NAMALWA (cell line): ENCODE measurements at regions not wholly inside any gene's neighbourhood (a gene's known extent, or its start where the extent isn't known, plus 50 kb on each side); places are given as distances from the start of the nearest gene placed in this dataset.

Experiments
- DNase-seq: peaks from one replicate; pipeline ENCODE4 v3.0.0-alpha.2; 2015; ENCODE audit warnings: low spot score

GRCh38 chr2:30341500-30342267, 105.4 kb upstream of the LCLAT1 start:
- DNase-seq = no peak

DNA sequence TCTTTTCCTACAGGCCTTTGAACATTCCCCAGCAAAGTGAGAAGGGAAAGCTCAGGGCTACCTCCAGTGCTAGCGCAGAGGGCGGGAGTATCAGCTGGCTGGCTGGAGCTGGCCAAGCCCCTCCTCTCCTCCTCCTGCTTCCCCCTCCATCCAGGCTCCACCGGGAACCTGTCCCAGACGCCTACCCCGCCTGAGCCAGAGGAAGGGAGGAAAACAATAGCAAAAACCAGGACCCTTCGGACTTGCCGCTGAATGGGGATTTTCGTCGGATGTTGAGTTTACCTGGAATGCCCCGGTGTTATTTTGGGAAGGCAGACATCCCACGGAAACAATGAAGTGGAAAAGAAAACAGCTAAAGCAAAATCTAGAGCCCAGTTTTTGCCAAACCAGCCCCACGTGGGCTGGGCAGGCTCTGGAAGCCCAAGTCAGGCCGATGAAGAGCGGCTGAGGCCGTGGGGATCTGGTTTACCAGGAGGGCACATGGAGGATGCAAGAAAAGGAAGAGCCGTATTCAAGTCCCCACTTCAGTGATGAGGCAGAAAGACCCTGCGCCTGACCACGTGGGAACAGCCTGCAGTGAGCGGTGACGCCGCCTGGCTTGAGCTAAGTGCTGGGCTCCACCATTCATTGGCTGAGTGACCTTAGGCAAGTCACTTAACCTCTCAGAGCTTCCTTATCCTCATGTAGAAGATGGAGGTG, 100.4 kb upstream of the LCLAT1 start:
- no peak for DNase-seq

GRCh38 chr2:30348825-30349224, 98.2 kb upstream of the LCLAT1 start:
- DNase-seq = no peak

DNA sequence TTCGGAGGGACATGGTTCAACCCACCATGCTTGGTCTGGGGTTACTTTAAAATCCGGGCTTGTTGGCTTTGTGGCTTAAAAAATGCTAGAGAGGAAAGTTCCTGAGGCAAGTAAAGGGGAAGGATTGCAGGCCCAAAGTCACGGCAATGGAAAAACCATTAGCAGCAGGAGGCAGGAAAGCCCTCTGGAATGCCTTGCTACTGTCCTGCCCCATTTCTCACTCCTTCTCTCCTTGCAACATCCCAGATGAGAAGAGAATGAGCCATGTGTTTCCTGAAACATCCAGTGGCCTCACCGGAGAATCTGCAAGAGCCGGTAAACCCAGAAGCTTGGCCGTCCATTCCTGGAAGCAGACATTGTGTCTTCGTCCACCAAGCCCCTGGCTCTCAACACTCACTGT, 97.4 kb upstream of the LCLAT1 start:
- DNase-seq = no peak

- no peak for DNase-seq
Measured at GRCh38 chr2:30351116-30351515, 95.9 kb upstream of the LCLAT1 start.

DNA sequence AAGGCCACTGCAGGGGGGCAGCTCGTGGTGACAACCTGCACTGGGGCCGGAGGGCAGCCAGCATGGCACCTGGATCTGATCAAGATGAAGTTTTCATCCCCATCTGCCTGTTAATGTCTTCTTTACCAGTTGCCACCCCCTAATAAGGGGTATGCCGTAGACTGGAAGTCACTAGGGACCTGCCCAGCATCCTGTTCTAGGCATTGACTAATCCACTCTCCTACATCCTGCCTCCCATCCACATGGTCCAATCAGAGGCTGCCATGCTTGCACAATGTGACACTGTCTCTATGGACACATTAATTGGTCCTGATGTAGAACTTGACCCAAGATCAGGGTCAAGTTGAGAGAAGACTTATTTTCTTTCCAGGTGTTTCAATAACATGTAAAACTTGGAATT, 95.1 kb upstream of the LCLAT1 start:
- no peak for DNase-seq

GRCh38 chr2:30354150-30354549, 92.9 kb upstream of the LCLAT1 start:
- DNase-seq = no peak

- no peak for DNase-seq
Measured at GRCh38 chr2:30354621-30355020, 92.4 kb upstream of the LCLAT1 start.

DNA sequence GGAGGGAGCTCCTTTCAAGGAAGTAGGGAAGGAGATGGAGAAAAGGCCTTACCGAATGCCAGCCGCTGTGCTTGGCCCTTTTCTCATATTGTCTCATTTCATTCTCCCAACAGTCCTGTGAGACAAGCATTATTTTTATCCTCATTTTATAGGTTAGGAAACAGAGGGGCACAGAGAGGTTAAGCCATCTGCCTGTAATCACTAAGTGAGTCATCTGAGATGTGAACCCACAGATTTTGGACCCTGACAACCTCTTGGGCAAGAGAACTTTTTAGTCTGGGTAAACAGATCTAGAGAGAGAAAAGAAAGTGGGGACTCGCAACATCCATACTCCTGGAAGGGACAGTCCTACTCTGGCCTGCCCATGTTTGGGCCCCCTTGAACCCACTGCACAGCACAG, 91.7 kb upstream of the LCLAT1 start:
- DNase-seq = no peak

GRCh38 chr2:30356071-30356470, 91.0 kb upstream of the LCLAT1 start:
- DNase-seq = no peak

DNA sequence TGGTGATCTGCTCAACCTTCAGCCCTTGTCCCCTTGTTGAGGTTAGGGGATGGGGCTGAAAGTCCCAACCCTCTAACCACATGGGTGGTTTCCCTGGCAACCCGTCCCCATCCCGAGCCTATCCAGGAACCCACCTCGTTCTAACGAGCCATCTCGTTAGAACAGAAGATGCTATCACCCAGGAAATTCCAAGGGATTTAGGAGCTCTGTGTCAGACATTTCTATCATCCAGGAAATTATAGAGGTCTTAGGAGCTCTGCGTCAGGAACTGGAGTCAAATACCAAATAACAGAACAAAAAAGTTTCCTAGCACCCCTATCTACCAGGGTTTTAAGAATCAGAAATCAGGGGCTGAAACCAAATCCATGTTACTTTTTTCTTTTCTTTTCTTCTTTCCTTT, 90.3 kb upstream of the LCLAT1 start:
- no peak for DNase-seq

DNA sequence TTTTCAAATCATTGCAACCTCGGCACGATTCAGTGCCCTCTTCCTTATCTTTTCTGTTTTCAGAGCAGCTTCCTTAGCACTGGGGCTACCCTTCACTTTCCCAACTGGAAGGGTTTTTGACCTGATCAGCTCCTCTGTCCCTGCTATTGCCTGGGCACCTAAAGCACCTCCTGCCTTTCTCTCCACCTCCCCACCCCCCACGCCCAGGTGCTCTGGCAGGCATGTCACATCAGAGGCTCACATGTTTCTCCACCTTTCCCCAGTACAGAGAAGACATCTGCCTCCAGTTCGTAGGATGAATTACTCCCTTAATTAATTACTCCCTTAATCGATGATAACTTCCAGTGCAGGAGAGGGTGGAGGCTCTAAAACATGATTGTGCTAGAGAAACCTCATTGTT, 88.7 kb upstream of the LCLAT1 start:
- DNase-seq = no peak

DNA sequence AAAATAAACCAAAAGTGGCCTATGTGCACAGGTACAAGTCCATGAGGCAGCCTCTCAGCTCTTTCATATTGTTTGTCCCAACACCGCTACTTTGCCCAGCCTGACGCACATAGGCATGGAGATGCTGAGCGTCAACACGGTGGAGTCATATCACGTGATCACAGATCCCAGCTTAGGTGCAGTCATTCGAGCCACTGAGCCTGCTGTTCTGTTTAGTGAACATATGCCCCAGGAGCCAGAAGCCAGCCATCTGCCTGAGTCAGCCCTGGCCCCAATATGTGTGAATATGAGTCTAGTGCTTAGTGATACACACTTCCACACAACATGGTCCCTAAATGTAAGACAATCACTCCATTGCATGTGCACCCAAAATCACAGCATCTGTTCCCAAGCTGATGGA, 88.2 kb upstream of the LCLAT1 start:
- no peak for DNase-seq

DNA sequence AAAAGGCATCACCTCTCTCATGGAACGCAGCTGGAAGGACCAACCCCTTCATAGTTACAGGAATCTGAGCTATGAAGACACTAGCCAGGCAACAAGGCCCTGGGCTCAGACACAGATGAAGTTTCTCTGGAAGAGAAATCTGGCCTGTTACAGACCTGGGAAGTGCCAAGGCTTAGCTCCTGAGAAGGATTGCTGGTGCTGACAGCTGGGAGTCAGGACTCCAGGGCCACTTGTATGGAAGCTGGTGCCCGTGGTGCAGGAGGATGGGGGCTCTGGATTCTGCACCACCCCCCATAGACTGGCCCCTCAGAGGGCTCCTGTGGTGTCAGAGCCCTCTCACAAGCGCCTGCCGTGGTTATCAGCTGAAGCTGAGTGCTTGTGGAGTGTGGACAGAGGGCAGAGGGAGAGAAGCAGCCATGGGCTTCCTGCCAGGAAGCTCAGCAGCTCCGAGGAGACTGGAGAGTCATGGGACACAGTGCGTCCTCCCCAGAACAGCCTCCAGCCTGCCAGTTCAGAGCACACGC, 87.3 kb upstream of the LCLAT1 start:
- no peak for DNase-seq

DNA sequence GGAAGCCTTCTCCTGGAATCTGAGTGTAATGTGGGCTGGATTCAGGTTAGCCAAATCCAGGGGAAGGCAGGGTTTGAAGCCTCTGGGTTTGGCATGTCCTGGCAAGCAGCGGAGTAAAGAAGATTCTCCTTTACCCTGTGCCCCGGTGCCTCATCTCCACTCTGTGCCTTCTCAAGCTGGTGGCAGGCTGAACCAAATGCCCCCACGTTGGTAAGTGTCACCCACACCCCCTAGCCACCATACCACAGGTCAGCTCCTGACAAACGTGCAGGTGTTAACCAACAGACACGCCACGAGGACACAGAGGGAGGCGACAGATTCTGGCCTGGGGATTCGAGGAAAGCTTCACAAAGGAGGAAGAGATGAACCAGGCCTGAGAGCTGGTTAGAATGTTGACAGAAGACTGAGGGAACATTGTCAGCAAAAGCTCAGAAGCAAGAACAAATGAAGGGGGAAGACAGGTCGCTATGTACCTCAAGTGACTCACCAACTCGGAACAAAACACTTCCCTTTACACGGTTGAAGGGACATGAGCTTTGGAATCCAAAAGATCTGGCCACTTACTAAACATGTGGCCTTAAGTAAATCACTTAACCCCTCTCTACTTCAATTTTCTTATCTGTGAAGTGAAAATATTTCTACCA, 85.2 kb upstream of the LCLAT1 start:
- DNase-seq = no peak

- no peak for DNase-seq
Measured at GRCh38 chr2:30362468-30363081, 84.5 kb upstream of the LCLAT1 start.

GRCh38 chr2:30363406-30363805, 83.6 kb upstream of the LCLAT1 start:
- DNase-seq = no peak

GRCh38 chr2:30365201-30365600, 81.8 kb upstream of the LCLAT1 start:
- DNase-seq = no peak

GRCh38 chr2:30366199-30366691, 80.8 kb upstream of the LCLAT1 start:
- DNase-seq = no peak

DNA sequence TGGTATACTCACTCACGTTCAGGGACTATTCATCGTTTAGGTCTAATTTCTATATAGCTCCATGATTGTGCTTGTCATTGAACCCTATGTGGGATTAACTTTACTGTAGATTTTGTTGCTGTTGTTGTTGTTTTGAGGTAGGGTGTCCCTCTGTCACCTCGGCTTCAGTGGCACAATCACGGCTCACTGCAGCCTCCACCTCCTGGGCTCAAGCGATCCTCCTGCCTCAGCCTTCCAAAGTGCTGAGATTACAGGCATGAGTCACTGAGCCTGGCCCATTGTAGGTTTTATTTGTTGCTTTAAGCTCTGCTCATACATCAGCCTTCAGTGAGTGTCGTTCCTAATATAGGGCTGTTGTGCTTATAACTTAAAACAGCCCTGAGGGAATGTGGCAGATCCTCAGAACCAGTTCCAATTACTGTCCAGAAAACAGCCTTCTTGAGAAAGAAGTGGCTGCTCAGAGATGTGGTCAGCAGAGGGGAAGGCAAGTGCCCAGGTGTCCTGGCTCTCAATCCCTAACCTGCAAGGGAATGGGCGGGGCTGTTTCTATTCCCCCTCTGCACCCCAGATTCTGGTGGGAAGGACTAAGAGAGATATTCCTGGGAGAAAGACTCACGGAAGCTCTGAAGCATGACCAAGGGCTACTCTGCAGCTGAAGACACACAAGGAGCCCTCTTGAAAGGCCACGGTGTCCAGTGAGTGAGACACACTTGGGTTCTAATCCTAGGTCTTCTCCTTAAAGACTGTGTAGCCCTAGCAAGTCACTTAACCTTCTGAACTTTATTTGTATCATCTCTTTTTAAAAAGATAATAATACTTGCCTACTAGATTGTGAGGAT, 79.6 kb upstream of the LCLAT1 start:
- DNase-seq = no peak

DNA sequence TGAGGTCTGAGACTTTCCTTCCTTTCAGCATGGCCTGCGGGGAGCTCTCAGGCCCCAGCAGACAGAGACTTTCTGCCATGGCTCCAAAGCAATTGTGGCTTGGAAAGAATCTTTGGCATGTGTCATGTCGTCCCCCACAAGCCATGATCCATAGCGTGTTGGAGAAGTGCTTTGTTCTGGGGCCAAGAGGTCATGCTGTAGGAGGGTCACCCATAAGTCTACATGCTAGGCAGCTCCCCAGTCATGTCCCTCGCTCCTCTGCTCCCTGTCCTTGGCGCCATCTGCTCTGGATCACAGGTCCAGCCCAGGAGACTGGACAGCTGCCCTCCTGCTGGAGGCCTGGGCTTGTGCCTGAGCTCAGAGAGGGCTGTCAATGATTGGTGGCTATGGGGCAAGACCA, 78.8 kb upstream of the LCLAT1 start:
- DNase-seq = no peak
